ENCODE measurements at regions not wholly inside any gene's neighbourhood (a gene's known extent, or its start where the extent isn't known, plus 50 kb on each side); places are given as distances from the start of the nearest gene placed in this dataset.

- no peak overlapping the region for H3K4ac ChIP-seq (ENCODE audit: low read depth in 1 of 2, low read length in 2 of 2)
- no peak for DNase-seq
- 83% methylated on average over 1 of the region's 1 CpG for WGBS
- no peak overlapping the region for H4K91ac ChIP-seq (ENCODE audit: low read length)
- H3K27me3 ChIP-seq (ENCODE audit: control insufficient read depth in 1 of 2, insufficient read depth in 1 of 2, low read length in 2 of 2), result no peaks in the 10 kb centered on the region
- H2BK15ac ChIP-seq (ENCODE audit: low read depth, poor library complexity, severe bottlenecking), result no peak overlapping the region
- H3K18ac ChIP-seq (ENCODE audit: low read depth in 1 of 2, low read length in 2 of 2), result no peak overlapping the region
- H2AK5ac ChIP-seq (ENCODE audit: low read length, severe bottlenecking), result no peak overlapping the region
- no peak overlapping the region for H3K14ac ChIP-seq (ENCODE audit: low read length in 2 of 2)
- H3K4me1 ChIP-seq (ENCODE audit: control insufficient read depth, insufficient read depth, low read depth, low read length), result no peaks in the 10 kb centered on the region
- H3K4me3 ChIP-seq (ENCODE audit: insufficient read depth in 1 of 2, low read depth in 1 of 2, low read length in 2 of 2), result no peak overlapping the region
- no peaks in the 10 kb centered on the region for H3K79me1 ChIP-seq (replicated peaks; ENCODE audit: low read length, poor library complexity, severe bottlenecking)
- H3K9ac ChIP-seq (ENCODE audit: low read length), result no peak overlapping the region
- no peak overlapping the region for H3K27ac ChIP-seq (ENCODE audit: low read length, poor library complexity, severe bottlenecking)
- no peaks in the 10 kb centered on the region for H3K9me3 ChIP-seq (ENCODE audit: control insufficient read depth, low read length)
- no peak overlapping the region for H4K8ac ChIP-seq (ENCODE audit: low read length)
- H2BK12ac ChIP-seq (ENCODE audit: low read length in 2 of 2), result no peak overlapping the region
- H2BK120ac ChIP-seq (ENCODE audit: low read depth, low read length), result no peak overlapping the region
- H2AFZ ChIP-seq (ENCODE audit: low read depth, low read length), result no peak overlapping the region
- no peak overlapping the region for H3K4me2 ChIP-seq (ENCODE audit: low read length, poor library complexity, severe bottlenecking)
- no peak overlapping the region for H2BK5ac ChIP-seq (ENCODE audit: low read depth, low read length, poor library complexity, severe bottlenecking)
- H3K23ac ChIP-seq (ENCODE audit: low read length in 2 of 2), result no peak overlapping the region
- H3K36me3 ChIP-seq (ENCODE audit: control insufficient read depth in 1 of 2, insufficient read depth in 2 of 2, low read depth in 1 of 2, low read length in 2 of 2), result no peaks in the 10 kb centered on the region
Measured at GRCh38 chr12:60184096-60184495, 588.3 kb downstream of the SLC16A7 start.

- H2AK5ac ChIP-seq (ENCODE audit: low read length, severe bottlenecking), result no peak overlapping the region
- H2BK120ac ChIP-seq (ENCODE audit: low read depth, low read length), result no peak overlapping the region
- H2BK12ac ChIP-seq (ENCODE audit: low read length in 2 of 2), result no peak overlapping the region
- H2BK5ac ChIP-seq (ENCODE audit: low read depth, low read length, poor library complexity, severe bottlenecking), result no peak overlapping the region
- no peaks in the 10 kb centered on the region for H3K79me1 ChIP-seq (replicated peaks; ENCODE audit: low read length, poor library complexity, severe bottlenecking)
- H3K36me3 ChIP-seq (ENCODE audit: control insufficient read depth in 1 of 2, insufficient read depth in 2 of 2, low read depth in 1 of 2, low read length in 2 of 2), result no peaks in the 10 kb centered on the region
- H3K4me3 ChIP-seq (ENCODE audit: insufficient read depth in 1 of 2, low read depth in 1 of 2, low read length in 2 of 2), result no peak overlapping the region
- no peak overlapping the region for H2AFZ ChIP-seq (ENCODE audit: low read depth, low read length)
- H3K27ac ChIP-seq (ENCODE audit: low read length, poor library complexity, severe bottlenecking), result no peak overlapping the region
- no peak overlapping the region for H3K18ac ChIP-seq (ENCODE audit: low read depth in 1 of 2, low read length in 2 of 2)
- H3K9ac ChIP-seq (ENCODE audit: low read length), result no peak overlapping the region
- no peak overlapping the region for H3K4ac ChIP-seq (ENCODE audit: low read depth in 1 of 2, low read length in 2 of 2)
- H3K23ac ChIP-seq (ENCODE audit: low read length in 2 of 2), result no peak overlapping the region
- H2BK15ac ChIP-seq (ENCODE audit: low read depth, poor library complexity, severe bottlenecking), result no peak overlapping the region
- 86% methylated on average over 2 of the region's 4 CpGs for WGBS
- no peak overlapping the region for H3K4me2 ChIP-seq (ENCODE audit: low read length, poor library complexity, severe bottlenecking)
- no peak overlapping the region for H4K8ac ChIP-seq (ENCODE audit: low read length)
- no peak for DNase-seq
- no peak overlapping the region for H4K91ac ChIP-seq (ENCODE audit: low read length)
- H3K9me3 ChIP-seq (ENCODE audit: control insufficient read depth, low read length), result no peaks in the 10 kb centered on the region
- H3K14ac ChIP-seq (ENCODE audit: low read length in 2 of 2), result no peak overlapping the region
- H3K27me3 ChIP-seq (ENCODE audit: control insufficient read depth in 1 of 2, insufficient read depth in 1 of 2, low read length in 2 of 2), result no peaks in the 10 kb centered on the region
- H3K4me1 ChIP-seq (ENCODE audit: control insufficient read depth, insufficient read depth, low read depth, low read length), result no peaks in the 10 kb centered on the region
Measured at GRCh38 chr12:60185060-60185459, 589.2 kb downstream of the SLC16A7 start.

GRCh38 chr12:60191271-60191670 lies 595.4 kb downstream of the SLC16A7 start:
- Histone ChIP-seq H2BK12ac (ENCODE audit: low read length in 2 of 2) (no peak overlapping the region), H3K23ac (ENCODE audit: low read length in 2 of 2) (no peak overlapping the region), H3K4me1 (ENCODE audit: control insufficient read depth, insufficient read depth, low read depth, low read length) (no peaks in the 10 kb centered on the region), H4K91ac (ENCODE audit: low read length) (no peak overlapping the region), H3K4ac (ENCODE audit: low read depth in 1 of 2, low read length in 2 of 2) (no peak overlapping the region), H3K79me1 (replicated peaks; ENCODE audit: low read length, poor library complexity, severe bottlenecking) (no peaks in the 10 kb centered on the region), H3K4me2 (ENCODE audit: low read length, poor library complexity, severe bottlenecking) (no peak overlapping the region), H4K8ac (ENCODE audit: low read length) (no peak overlapping the region), H2BK15ac (ENCODE audit: low read depth, poor library complexity, severe bottlenecking) (no peak overlapping the region), H3K36me3 (ENCODE audit: control insufficient read depth in 1 of 2, insufficient read depth in 2 of 2, low read depth in 1 of 2, low read length in 2 of 2) (no peaks in the 10 kb centered on the region), H3K4me3 (ENCODE audit: insufficient read depth in 1 of 2, low read depth in 1 of 2, low read length in 2 of 2) (no peak overlapping the region), H3K27me3 (ENCODE audit: control insufficient read depth in 1 of 2, insufficient read depth in 1 of 2, low read length in 2 of 2) (no peaks in the 10 kb centered on the region), H3K14ac (ENCODE audit: low read length in 2 of 2) (no peak overlapping the region), H2BK120ac (ENCODE audit: low read depth, low read length) (no peak overlapping the region), H2BK5ac (ENCODE audit: low read depth, low read length, poor library complexity, severe bottlenecking) (no peak overlapping the region), H2AFZ (ENCODE audit: low read depth, low read length) (no peak overlapping the region), H3K9me3 (ENCODE audit: control insufficient read depth, low read length) (no peaks in the 10 kb centered on the region), H2AK5ac (ENCODE audit: low read length, severe bottlenecking) (peak overlapping the region; percentile 69), H3K18ac (ENCODE audit: low read depth in 1 of 2, low read length in 2 of 2) (no peak overlapping the region), H3K27ac (ENCODE audit: low read length, poor library complexity, severe bottlenecking) (peak overlapping the region; percentile 56), H3K9ac (ENCODE audit: low read length) (no peak overlapping the region)
- DNase-seq, result no peak
- WGBS, result 60% methylated on average over 1 of the region's 1 CpG

GRCh38 chr12:60191676-60192359 lies 596.0 kb downstream of the SLC16A7 start:
- Histone ChIP-seq H4K91ac (ENCODE audit: low read length) (no peak overlapping the region), H3K4me2 (ENCODE audit: low read length, poor library complexity, severe bottlenecking) (no peak overlapping the region), H3K27ac (ENCODE audit: low read length, poor library complexity, severe bottlenecking) (peak overlapping the region; percentile 56), H3K79me1 (replicated peaks; ENCODE audit: low read length, poor library complexity, severe bottlenecking) (no peaks in the 10 kb centered on the region), H3K4me1 (ENCODE audit: control insufficient read depth, insufficient read depth, low read depth, low read length) (no peaks in the 10 kb centered on the region), H3K4ac (ENCODE audit: low read depth in 1 of 2, low read length in 2 of 2) (no peak overlapping the region), H3K9me3 (ENCODE audit: control insufficient read depth, low read length) (no peaks in the 10 kb centered on the region), H2BK12ac (ENCODE audit: low read length in 2 of 2) (no peak overlapping the region), H3K18ac (ENCODE audit: low read depth in 1 of 2, low read length in 2 of 2) (no peak overlapping the region), H2BK15ac (ENCODE audit: low read depth, poor library complexity, severe bottlenecking) (no peak overlapping the region), H2BK120ac (ENCODE audit: low read depth, low read length) (no peak overlapping the region), H3K4me3 (ENCODE audit: insufficient read depth in 1 of 2, low read depth in 1 of 2, low read length in 2 of 2) (no peak overlapping the region), H3K9ac (ENCODE audit: low read length) (no peak overlapping the region), H2AK5ac (ENCODE audit: low read length, severe bottlenecking) (no peak overlapping the region), H4K8ac (ENCODE audit: low read length) (no peak overlapping the region), H3K14ac (ENCODE audit: low read length in 2 of 2) (no peak overlapping the region), H2AFZ (ENCODE audit: low read depth, low read length) (no peak overlapping the region), H3K27me3 (ENCODE audit: control insufficient read depth in 1 of 2, insufficient read depth in 1 of 2, low read length in 2 of 2) (no peaks in the 10 kb centered on the region), H3K23ac (ENCODE audit: low read length in 2 of 2) (no peak overlapping the region), H2BK5ac (ENCODE audit: low read depth, low read length, poor library complexity, severe bottlenecking) (no peak overlapping the region), H3K36me3 (ENCODE audit: control insufficient read depth in 1 of 2, insufficient read depth in 2 of 2, low read depth in 1 of 2, low read length in 2 of 2) (no peaks in the 10 kb centered on the region)
- no peak for DNase-seq

All from mesenchymal stem cell (in vitro differentiated cells and primary cell).